ENCODE measurements at regions not wholly inside any gene's neighbourhood (a gene's known extent, or its start where the extent isn't known, plus 50 kb on each side); places are given as distances from the start of the nearest gene placed in this dataset.

DNA sequence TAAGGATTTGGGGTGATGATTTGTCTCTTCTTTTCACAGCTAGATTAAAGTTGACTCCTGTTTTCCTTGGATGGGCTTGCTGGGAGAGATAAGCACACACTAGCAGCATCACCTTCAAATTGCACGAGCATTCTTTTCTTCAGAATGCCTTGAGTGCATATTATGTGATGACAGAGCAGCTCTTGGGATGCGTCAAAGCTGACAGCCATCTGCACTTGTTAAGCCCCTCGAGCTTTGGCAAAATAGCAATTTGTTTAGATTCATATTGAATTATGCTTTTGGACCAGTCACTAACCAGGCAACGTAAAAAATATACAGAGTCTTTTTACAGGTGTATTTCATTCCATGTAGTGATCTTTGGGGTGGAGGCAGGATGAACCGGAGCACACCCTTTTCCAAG is 407.0 kb downstream of the FUT8 start:
- TF ChIP-seq EP300 (IDR thresholded peaks at IDR 0.05; ENCODE audit: borderline replicate concordance in 1 of 2, low read depth in 1 of 2, low read length in 1 of 2) (no peak), EZH2phosphoT487 (IDR thresholded peaks at IDR 0.05; ENCODE audit: borderline replicate concordance, low read depth) (no peak), MXI1 (IDR thresholded peaks at IDR 0.05; ENCODE audit: low read depth, low read length) (no peak), NFIC (IDR thresholded peaks at IDR 0.05; ENCODE audit: borderline replicate concordance) (no peak), JUND (IDR thresholded peaks at IDR 0.05) (no peak), POLR2AphosphoS5 (IDR thresholded peaks at IDR 0.05; ENCODE audit: low read depth, low read length) (no peak)
- TF ChIP-seq, protein P1, sequence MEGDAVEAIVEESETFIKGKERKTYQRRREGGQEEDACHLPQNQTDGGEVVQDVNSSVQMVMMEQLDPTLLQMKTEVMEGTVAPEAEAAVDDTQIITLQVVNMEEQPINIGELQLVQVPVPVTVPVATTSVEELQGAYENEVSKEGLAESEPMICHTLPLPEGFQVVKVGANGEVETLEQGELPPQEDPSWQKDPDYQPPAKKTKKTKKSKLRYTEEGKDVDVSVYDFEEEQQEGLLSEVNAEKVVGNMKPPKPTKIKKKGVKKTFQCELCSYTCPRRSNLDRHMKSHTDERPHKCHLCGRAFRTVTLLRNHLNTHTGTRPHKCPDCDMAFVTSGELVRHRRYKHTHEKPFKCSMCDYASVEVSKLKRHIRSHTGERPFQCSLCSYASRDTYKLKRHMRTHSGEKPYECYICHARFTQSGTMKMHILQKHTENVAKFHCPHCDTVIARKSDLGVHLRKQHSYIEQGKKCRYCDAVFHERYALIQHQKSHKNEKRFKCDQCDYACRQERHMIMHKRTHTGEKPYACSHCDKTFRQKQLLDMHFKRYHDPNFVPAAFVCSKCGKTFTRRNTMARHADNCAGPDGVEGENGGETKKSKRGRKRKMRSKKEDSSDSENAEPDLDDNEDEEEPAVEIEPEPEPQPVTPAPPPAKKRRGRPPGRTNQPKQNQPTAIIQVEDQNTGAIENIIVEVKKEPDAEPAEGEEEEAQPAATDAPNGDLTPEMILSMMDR (IDR thresholded peaks at IDR 0.05): no peak
- TF ChIP-seq, protein P2, sequence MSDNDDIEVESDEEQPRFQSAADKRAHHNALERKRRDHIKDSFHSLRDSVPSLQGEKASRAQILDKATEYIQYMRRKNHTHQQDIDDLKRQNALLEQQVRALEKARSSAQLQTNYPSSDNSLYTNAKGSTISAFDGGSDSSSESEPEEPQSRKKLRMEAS (IDR thresholded peaks at IDR 0.05; ENCODE audit: low read depth): no peak

Measured in SK-N-SH (cell line).